NCI-H2196 (cell line): ENCODE measurements at regions not wholly inside any gene's neighbourhood (a gene's known extent, or its start where the extent isn't known, plus 50 kb on each side); places are given as distances from the start of the nearest gene placed in this dataset.
A peak's percentile ranks its signal among the peaks of the same experiment; 100 is the strongest.
"Not testable (repeated sequence)": the region's sequence is repeated elsewhere in the genome, so short reads cannot be mapped to it uniquely, and the experiment has no call there.

Experiments used
- DNase-seq: peaks from one replicate; lab custom pipeline; 2025; ENCODE audit not compliant: unreplicated experiment; lab: John Stamatoyannopoulos, UW

DNA sequence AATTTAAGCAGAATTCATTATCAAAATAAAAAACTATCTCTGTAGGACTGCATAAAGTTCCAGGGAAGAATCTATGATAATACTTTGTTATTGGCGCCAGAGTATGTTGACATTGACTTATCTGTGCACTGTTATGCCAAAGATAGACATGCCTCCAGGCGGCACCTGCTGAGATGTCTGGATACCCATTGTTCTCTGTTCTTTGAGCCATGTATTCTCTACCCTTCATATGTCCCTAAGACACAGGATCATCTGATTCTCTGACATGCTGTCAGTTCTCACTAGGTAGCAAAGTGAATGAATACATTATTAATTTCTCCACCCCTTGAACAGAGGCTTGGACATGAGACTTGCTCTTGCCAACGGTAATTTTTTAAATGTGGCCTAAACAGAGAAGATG, 517.8 kb upstream of the SLITRK5 start:
- DNase-seq: no peak

DNA sequence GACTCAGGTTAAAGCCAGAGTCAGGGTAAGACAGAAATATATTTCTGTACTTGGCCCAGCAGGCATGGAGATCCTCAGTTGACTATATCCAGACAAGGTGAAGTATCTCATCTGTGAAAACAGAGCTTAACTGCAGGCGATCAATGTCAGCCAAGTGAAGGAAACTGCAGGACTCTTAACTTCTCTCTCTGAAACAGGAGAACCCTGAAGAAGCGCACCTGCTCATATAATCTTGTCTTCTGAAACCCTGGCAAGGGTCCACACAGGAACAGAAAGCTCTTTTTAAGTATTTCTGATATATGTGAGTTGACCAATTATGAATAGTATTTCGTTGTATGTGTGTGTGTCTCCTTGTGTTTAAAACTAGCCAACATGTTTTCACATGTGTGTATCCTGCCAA, 504.8 kb upstream of the SLITRK5 start:
- DNase-seq: no peak

DNA sequence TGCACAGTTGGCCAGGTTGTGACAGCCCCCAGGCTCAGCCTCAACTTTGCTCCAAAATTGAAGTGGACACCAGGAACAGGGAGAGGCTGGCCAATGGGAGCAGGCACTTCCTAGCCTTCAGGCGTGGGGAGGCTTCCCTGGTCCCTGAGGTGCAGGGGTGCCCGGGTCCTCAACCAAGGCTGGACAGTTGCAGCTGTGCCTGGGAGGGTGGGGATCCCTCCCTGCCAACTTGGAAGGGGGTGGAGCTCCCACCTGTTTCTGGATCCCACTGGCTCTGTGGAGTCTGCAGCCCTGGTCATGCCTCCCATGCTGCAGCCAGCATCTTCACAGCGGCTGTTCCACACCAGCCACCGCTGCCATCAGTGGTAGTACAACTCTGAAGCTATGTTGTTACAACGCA, 502.8 kb upstream of the SLITRK5 start:
- no peak for DNase-seq

- DNase-seq: no peak
These were observed 501.8 kb upstream of the SLITRK5 start for GRCh38 chr13:87169337-87169736.

- no peak for DNase-seq
These were observed 498.9 kb upstream of the SLITRK5 start for GRCh38 chr13:87172166-87172835.

- DNase-seq: not testable (repeated sequence)
These were observed 486.0 kb upstream of the SLITRK5 start for GRCh38 chr13:87185138-87185537.

- DNase-seq: not testable (repeated sequence)
These were observed 484.5 kb upstream of the SLITRK5 start for GRCh38 chr13:87186647-87187046.

- not testable (repeated sequence) for DNase-seq
These were observed 479.7 kb upstream of the SLITRK5 start for GRCh38 chr13:87191485-87191884.

DNA sequence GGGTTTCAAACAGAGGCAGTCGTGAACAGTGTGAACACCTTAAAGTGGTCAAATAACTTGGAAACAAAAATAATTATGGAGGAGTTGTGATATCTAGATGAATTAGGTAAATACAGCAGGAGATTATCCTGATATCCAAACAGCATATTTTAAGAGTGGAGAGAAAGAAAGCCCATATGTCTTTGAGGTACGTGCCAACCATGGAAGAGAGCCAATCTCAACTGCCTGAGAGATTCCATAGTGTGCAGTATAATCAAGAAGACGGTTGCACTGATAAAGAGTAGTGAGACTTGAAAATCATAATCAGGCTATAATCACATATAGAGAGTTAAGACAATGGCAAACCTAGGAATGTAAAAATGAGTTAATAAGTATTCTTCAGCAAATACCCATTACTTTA, 472.8 kb upstream of the SLITRK5 start:
- no peak for DNase-seq

- DNase-seq: no peak
These were observed 464.5 kb upstream of the SLITRK5 start for GRCh38 chr13:87206708-87207107.

- no peak for DNase-seq
These were observed 463.7 kb upstream of the SLITRK5 start for GRCh38 chr13:87207280-87208003.

GRCh38 chr13:87208636-87209035, 462.5 kb upstream of the SLITRK5 start:
- DNase-seq: no peak

DNA sequence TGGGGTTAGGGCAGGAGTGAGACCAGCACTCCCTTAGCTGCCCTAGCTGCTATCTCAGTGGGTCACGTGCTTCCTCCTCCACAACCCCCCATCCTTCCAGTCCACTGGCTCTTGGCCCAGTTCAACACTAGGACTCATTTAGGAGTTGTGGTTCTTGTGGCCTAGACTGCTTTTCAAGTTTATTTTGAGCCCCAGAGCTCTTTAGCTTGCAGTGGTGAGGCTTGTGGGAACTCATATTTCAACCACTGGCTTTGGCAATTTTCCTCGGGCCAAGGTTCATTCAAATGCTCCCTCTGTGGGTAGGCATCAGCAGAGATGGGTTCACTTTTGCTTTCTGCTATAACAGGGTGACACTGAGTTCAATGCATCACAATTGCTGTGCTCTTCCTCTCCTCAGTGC, 436.2 kb upstream of the SLITRK5 start:
- DNase-seq: no peak

DNA sequence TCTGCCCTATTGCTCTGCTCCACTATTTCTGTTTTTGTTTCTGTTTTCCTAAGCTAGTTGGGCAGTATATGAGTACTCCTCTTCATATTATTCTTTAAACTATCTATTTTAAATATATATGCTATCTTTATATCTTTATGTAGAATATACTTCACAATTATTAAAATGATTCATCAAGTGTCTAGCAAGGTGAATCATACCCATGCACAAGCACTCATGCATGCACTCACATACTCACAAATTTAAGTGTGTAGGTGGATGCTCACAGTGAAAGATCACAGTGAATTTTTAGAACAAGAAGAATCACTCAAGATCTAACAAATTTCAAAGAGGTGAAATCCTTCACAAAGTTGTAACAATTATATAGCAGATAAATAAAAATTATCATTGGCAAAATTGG, 435.6 kb upstream of the SLITRK5 start:
- DNase-seq: no peak

DNA sequence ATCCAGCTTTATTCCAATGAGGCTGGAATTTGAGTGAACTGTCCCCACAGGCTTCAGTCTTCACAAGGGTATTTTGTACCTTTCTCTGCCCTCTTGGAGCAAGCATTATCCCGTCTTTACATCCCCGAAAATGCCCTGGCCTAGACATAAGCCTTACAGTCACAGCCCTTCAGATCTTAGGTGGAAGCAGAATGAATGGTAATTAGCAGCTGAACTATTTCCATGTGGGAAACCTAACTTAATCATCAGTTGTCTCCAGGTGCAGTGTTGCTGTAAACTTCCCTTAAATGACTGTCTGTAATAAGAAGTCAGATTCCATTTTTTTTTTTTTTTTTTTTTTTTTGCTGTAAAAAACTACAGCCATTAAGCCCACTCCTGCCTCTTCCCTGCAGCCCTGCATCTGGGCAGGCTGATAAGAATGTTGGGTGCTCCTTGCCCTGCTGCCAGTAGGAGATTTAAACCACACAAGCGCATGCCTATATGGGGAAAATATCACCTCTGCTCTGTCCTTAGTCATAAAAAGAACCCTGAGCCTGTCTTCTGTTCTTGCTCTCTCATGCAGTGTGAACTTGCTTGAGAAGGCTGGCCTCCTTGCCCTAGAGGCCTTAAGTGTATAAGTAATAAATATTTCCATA, 426.8 kb upstream of the SLITRK5 start:
- DNase-seq: no peak

- not testable (repeated sequence) for DNase-seq
These were observed 421.3 kb upstream of the SLITRK5 start for GRCh38 chr13:87249847-87250246.

DNA sequence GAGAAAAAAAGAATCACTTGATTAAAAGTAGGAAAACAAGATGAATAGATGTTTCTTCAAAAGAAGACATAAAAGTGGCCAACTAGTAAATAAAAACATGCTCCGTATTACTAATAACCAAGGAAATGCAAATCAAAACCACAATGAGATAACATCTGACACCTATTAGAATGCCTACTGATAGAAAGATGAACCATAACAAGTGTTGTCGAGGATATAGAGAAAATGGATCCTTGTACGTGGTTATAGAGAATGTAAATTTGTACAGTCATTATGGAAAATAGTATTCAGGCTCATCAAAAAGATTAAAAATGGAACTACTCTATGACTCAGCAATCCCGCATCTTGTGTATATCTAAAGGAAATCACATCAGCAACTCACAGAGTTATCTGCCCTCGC, 415.8 kb upstream of the SLITRK5 start:
- DNase-seq: no peak

DNA sequence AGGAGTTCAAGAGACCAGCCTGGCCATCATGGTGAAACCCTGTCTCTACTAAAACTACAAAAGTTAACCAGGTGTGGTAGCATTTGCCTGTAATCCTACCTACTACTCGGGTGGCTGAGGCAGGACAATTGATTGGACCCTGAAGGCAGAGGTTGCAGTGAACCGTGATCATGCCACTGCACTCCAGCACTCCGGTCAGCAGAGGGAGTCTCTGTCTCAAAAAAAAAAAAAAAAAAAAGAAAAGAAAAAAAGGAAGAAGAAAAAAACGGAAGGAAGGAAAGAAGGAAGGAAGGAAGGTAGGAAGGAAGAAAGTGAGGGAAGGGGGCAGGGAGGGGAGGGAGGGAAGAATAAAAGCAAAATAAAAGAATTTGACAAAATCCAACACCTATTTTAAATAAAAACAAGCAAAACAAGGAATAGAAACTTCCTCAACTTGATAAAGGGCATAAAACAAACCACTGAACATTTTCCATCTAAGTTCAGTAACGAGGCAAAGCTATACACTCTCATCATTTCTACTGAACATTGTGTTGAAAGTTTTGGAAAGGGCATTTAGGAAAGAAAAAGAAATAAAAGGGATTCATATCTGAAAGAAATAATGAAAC, 411.6 kb upstream of the SLITRK5 start:
- DNase-seq: no peak

DNA sequence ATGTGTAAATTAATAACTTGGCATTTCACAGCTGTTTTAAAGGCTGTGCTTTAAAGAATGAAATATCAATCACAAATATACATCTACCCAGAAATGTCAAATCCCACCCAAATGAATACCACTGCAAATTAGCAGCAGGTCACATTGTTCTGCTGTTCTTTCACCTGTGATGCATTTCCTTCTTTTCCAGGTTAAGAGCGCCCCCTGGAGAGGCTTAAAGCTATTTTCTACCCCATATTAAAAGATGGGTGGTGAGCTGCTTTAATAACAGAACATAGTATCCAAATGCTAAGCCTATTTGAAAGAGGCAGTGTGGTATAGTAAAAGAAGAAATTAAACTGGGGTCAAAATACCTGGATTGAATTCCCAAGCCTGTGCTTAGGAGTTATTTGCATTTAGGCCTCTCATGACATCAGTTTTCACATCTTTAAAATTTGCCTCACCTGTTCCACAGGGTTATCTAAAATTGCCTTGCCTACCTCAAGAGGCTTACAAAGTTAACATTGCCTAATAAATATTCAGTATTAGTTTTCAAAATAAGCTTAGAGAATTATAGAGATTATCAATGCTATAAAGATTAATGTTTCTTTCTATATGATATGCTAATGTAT, 396.9 kb upstream of the SLITRK5 start:
- peak; percentile 47 for DNase-seq

DNA sequence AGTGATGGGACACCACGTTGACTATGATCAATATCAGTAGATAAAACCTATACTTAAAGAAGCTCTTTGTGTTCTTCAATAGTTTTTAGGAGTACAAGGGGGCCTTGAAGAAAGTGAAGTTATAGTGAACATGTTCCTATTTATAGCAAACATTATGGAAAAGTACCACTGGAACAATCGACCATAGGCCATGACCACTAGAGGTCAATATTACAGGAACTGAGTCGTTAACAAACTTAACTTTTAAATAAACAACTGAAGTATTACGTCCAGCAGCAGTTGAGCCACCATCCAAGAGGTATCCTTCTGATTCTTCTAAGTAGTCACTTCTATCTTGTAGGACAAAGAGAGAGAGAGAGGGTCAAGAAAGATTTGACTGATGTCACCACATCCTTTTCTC, 391.0 kb upstream of the SLITRK5 start:
- DNase-seq: no peak

- DNase-seq: no peak
These were observed 383.4 kb upstream of the SLITRK5 start for GRCh38 chr13:87287721-87288120.
